ENCODE measurements at regions not wholly inside any gene's neighbourhood (a gene's known extent, or its start where the extent isn't known, plus 50 kb on each side); places are given as distances from the start of the nearest gene placed in this dataset.

- TF ChIP-seq TAF1 (IDR thresholded peaks at IDR 0.05; ENCODE audit: low read depth) = no peak
- TF ChIP-seq MAX (IDR thresholded peaks at IDR 0.05) = no peak
- TF ChIP-seq ZBTB7A (IDR thresholded peaks at IDR 0.05; ENCODE audit: low read depth) = no peak
- no peak for TF ChIP-seq CREB1 (IDR thresholded peaks at IDR 0.05; ENCODE audit: low read depth)
- TF ChIP-seq REST (IDR thresholded peaks at IDR 0.05; ENCODE audit: low read depth) = no peak
- no peak for TF ChIP-seq TCF12 (IDR thresholded peaks at IDR 0.05; ENCODE audit: low read depth)
- no peak for TF ChIP-seq YY1 (IDR thresholded peaks at IDR 0.05; ENCODE audit: low read depth)
- 0 out of 2 replicates have a peak, but pooled peaks have one; percentile 21 for TF ChIP-seq RAD21 (IDR thresholded peaks at IDR 0.05; ENCODE audit: low read depth)
- no peak for TF ChIP-seq TEAD4 (IDR thresholded peaks at IDR 0.05)
- no peak for TF ChIP-seq NFIC (IDR thresholded peaks at IDR 0.05)
- no peak for TF ChIP-seq EP300 (IDR thresholded peaks at IDR 0.05; ENCODE audit: borderline replicate concordance)
- no peak for TF ChIP-seq CEBPB (IDR thresholded peaks at IDR 0.05)
Observed at GRCh38 chr12:12008232-12008850, 62.4 kb upstream of the BCL2L14 start.
